HG03139 (cell line): ENCODE measurements at regions not wholly inside any gene's neighbourhood (a gene's known extent, or its start where the extent isn't known, plus 50 kb on each side); places are given as distances from the start of the nearest gene placed in this dataset.
"Not testable (repeated sequence)": the region's sequence is repeated elsewhere in the genome, so short reads cannot be mapped to it uniquely, and the experiment has no call there.

Experiments
- ATAC-seq: cut with Tn5 transposase; IDR thresholded peaks from one replicate; pipeline ENCODE4 v1.9.1; 2021; ENCODE audit not compliant: unreplicated experiment

GRCh38 chr22:33971561-33971961, 51.3 kb upstream of the LARGE1 start:
- no peak for ATAC-seq

GRCh38 chr22:33975841-33976240, 55.6 kb upstream of the LARGE1 start:
- ATAC-seq: no peak

GRCh38 chr22:33983558-33983957, 63.3 kb upstream of the LARGE1 start:
- ATAC-seq: no peak

GRCh38 chr22:33984211-33984610, 63.9 kb upstream of the LARGE1 start:
- no peak for ATAC-seq

- ATAC-seq: no peak
Measured at GRCh38 chr22:33984656-33985285, 64.5 kb upstream of the LARGE1 start.

GRCh38 chr22:33985506-33985905, 65.2 kb upstream of the LARGE1 start:
- ATAC-seq: no peak

GRCh38 chr22:33986167-33986771, 66.0 kb upstream of the LARGE1 start:
- no peak for ATAC-seq

- no peak for ATAC-seq
Measured at GRCh38 chr22:33986954-33987353, 66.7 kb upstream of the LARGE1 start.

- not testable (repeated sequence) for ATAC-seq
Measured at GRCh38 chr22:33989263-33989662, 69.0 kb upstream of the LARGE1 start.

- ATAC-seq: no peak
Measured at GRCh38 chr22:33991620-33992019, 71.3 kb upstream of the LARGE1 start.

GRCh38 chr22:33996824-33997223, 76.5 kb upstream of the LARGE1 start:
- ATAC-seq: no peak

GRCh38 chr22:34000879-34001526, 80.7 kb upstream of the LARGE1 start:
- no peak for ATAC-seq

- no peak for ATAC-seq
Measured at GRCh38 chr22:34001701-34002466, 81.6 kb upstream of the LARGE1 start.

GRCh38 chr22:34004058-34004457, 83.8 kb upstream of the LARGE1 start:
- no peak for ATAC-seq

GRCh38 chr22:34010259-34010658, 90.0 kb upstream of the LARGE1 start:
- ATAC-seq: no peak

GRCh38 chr22:34015642-34016041, 95.4 kb upstream of the LARGE1 start:
- no peak for ATAC-seq

- no peak for ATAC-seq
Measured at GRCh38 chr22:34017205-34017604, 96.9 kb upstream of the LARGE1 start.

- ATAC-seq: no peak
Measured at GRCh38 chr22:34019190-34019845, 99.0 kb upstream of the LARGE1 start.

- no peak for ATAC-seq
Measured at GRCh38 chr22:34035209-34035608, 114.9 kb upstream of the LARGE1 start.

GRCh38 chr22:34036931-34037330, 116.7 kb upstream of the LARGE1 start:
- ATAC-seq: no peak
